ENCODE measurements at regions not wholly inside any gene's neighbourhood (a gene's known extent, or its start where the extent isn't known, plus 50 kb on each side); places are given as distances from the start of the nearest gene placed in this dataset.

- TF ChIP-seq CTCF (IDR thresholded peaks at IDR 0.05): no peak
- TF ChIP-seq POLR2A (IDR thresholded peaks at IDR 0.05): no peak
- no peak for TF ChIP-seq EP300 (IDR thresholded peaks at IDR 0.05; ENCODE audit: low read depth)
Observed at GRCh38 chr5:90050103-90050502, 359.5 kb downstream of the CETN3 start.
